ENCODE measurements at regions not wholly inside any gene's neighbourhood (a gene's known extent, or its start where the extent isn't known, plus 50 kb on each side); places are given as distances from the start of the nearest gene placed in this dataset.

- WGBS (ENCODE audit: insufficient coverage) = no CpG with 5 or more reads among the region's 1 CpG
- no peaks in the 10 kb centered on the region for H3K9me3 ChIP-seq (replicated peaks; ENCODE audit: control insufficient read depth, low read depth, low read length)
- no peak overlapping the region for H3K4me3 ChIP-seq (ENCODE audit: low read length)
- no peak for DNase-seq
- H3K27me3 ChIP-seq (ENCODE audit: control insufficient read depth, insufficient read depth, low read length) = no peaks in the 10 kb centered on the region
- H3K4me1 ChIP-seq (ENCODE audit: control insufficient read depth, insufficient read depth, low read length) = no peaks in the 10 kb centered on the region
- H3K27ac ChIP-seq (ENCODE audit: low read length) = no peak overlapping the region
- no peaks in the 10 kb centered on the region for H3K36me3 ChIP-seq (ENCODE audit: control insufficient read depth, insufficient read depth, low read length)
Measured at GRCh38 chr10:4717670-4718069, 108.3 kb upstream of the AKR1E2 start.

GRCh38 chr10:4710858-4711257 is 115.1 kb upstream of the AKR1E2 start:
- Histone ChIP-seq H3K4me3 (ENCODE audit: low read length) (no peak overlapping the region), H3K27ac (ENCODE audit: low read length) (no peak overlapping the region), H3K36me3 (ENCODE audit: control insufficient read depth, insufficient read depth, low read length) (no peaks in the 10 kb centered on the region), H3K9me3 (replicated peaks; ENCODE audit: control insufficient read depth, low read depth, low read length) (no peaks in the 10 kb centered on the region), H3K27me3 (ENCODE audit: control insufficient read depth, insufficient read depth, low read length) (no peaks in the 10 kb centered on the region), H3K4me1 (ENCODE audit: control insufficient read depth, insufficient read depth, low read length) (no peaks in the 10 kb centered on the region)
- DNase-seq = no peak
- WGBS (ENCODE audit: insufficient coverage) = no CpG with 5 or more reads among the region's 3 CpGs

GRCh38 chr10:4708123-4708759 is 117.8 kb upstream of the AKR1E2 start:
- no peaks in the 10 kb centered on the region for H3K27me3 ChIP-seq (ENCODE audit: control insufficient read depth, insufficient read depth, low read length)
- DNase-seq = no peak
- 36% methylated on average over 5 of the region's 6 CpGs for WGBS (ENCODE audit: insufficient coverage)
- no peak overlapping the region for H3K27ac ChIP-seq (ENCODE audit: low read length)
- no peaks in the 10 kb centered on the region for H3K36me3 ChIP-seq (ENCODE audit: control insufficient read depth, insufficient read depth, low read length)
- no peaks in the 10 kb centered on the region for H3K9me3 ChIP-seq (replicated peaks; ENCODE audit: control insufficient read depth, low read depth, low read length)
- peaks cover 2% of the 10 kb centered on the region for H3K4me1 ChIP-seq (ENCODE audit: control insufficient read depth, insufficient read depth, low read length)
- no peak overlapping the region for H3K4me3 ChIP-seq (ENCODE audit: low read length)

- H3K4me1 ChIP-seq (ENCODE audit: control insufficient read depth, insufficient read depth, low read length) = peaks cover 2% of the 10 kb centered on the region
- no CpG with 5 or more reads among the region's 2 CpGs for WGBS (ENCODE audit: insufficient coverage)
- no peaks in the 10 kb centered on the region for H3K9me3 ChIP-seq (replicated peaks; ENCODE audit: control insufficient read depth, low read depth, low read length)
- no peak overlapping the region for H3K4me3 ChIP-seq (ENCODE audit: low read length)
- no peaks in the 10 kb centered on the region for H3K36me3 ChIP-seq (ENCODE audit: control insufficient read depth, insufficient read depth, low read length)
- no peak overlapping the region for H3K27ac ChIP-seq (ENCODE audit: low read length)
- no peaks in the 10 kb centered on the region for H3K27me3 ChIP-seq (ENCODE audit: control insufficient read depth, insufficient read depth, low read length)
- no peak for DNase-seq
Measured at GRCh38 chr10:4707221-4707620, 118.8 kb upstream of the AKR1E2 start.

- Histone ChIP-seq H3K27ac (ENCODE audit: low read length) (peak overlapping the region; percentile 14), H3K36me3 (ENCODE audit: control insufficient read depth, insufficient read depth, low read length) (no peaks in the 10 kb centered on the region), H3K4me3 (ENCODE audit: low read length) (no peak overlapping the region), H3K4me1 (ENCODE audit: control insufficient read depth, insufficient read depth, low read length) (peaks cover 2% of the 10 kb centered on the region), H3K9me3 (replicated peaks; ENCODE audit: control insufficient read depth, low read depth, low read length) (no peaks in the 10 kb centered on the region), H3K27me3 (ENCODE audit: control insufficient read depth, insufficient read depth, low read length) (no peaks in the 10 kb centered on the region)
- DNase-seq = peak; percentile 95
- 0% methylated on average over 2 of the region's 2 CpGs for WGBS (ENCODE audit: insufficient coverage)
Measured at GRCh38 chr10:4704034-4704545, 121.9 kb upstream of the AKR1E2 start.

- Histone ChIP-seq H3K4me3 (ENCODE audit: low read length) (no peak overlapping the region), H3K36me3 (ENCODE audit: control insufficient read depth, insufficient read depth, low read length) (no peaks in the 10 kb centered on the region), H3K27ac (ENCODE audit: low read length) (no peak overlapping the region), H3K27me3 (ENCODE audit: control insufficient read depth, insufficient read depth, low read length) (no peaks in the 10 kb centered on the region), H3K4me1 (ENCODE audit: control insufficient read depth, insufficient read depth, low read length) (peaks cover 3% of the 10 kb centered on the region), H3K9me3 (replicated peaks; ENCODE audit: control insufficient read depth, low read depth, low read length) (no peaks in the 10 kb centered on the region)
- WGBS (ENCODE audit: insufficient coverage) = 88% methylated on average over 1 of the region's 4 CpGs
- no peak for DNase-seq
Measured at GRCh38 chr10:4701016-4701415, 125.0 kb upstream of the AKR1E2 start.

- no peaks in the 10 kb centered on the region for H3K27me3 ChIP-seq (ENCODE audit: control insufficient read depth, insufficient read depth, low read length)
- no peak overlapping the region for H3K4me3 ChIP-seq (ENCODE audit: low read length)
- no peaks in the 10 kb centered on the region for H3K9me3 ChIP-seq (replicated peaks; ENCODE audit: control insufficient read depth, low read depth, low read length)
- H3K4me1 ChIP-seq (ENCODE audit: control insufficient read depth, insufficient read depth, low read length) = peaks cover 7% of the 10 kb centered on the region
- WGBS (ENCODE audit: insufficient coverage) = 100% methylated on average over 1 of the region's 3 CpGs
- DNase-seq = no peak
- no peak overlapping the region for H3K27ac ChIP-seq (ENCODE audit: low read length)
- H3K36me3 ChIP-seq (ENCODE audit: control insufficient read depth, insufficient read depth, low read length) = no peaks in the 10 kb centered on the region
Measured at GRCh38 chr10:4699950-4700730, 125.9 kb upstream of the AKR1E2 start.

- no peaks in the 10 kb centered on the region for H3K36me3 ChIP-seq (ENCODE audit: control insufficient read depth, insufficient read depth, low read length)
- peaks cover 8% of the 10 kb centered on the region for H3K4me1 ChIP-seq (ENCODE audit: control insufficient read depth, insufficient read depth, low read length)
- peak; percentile 90 for DNase-seq
Measured at GRCh38 chr10:4698075-4698474, 127.9 kb upstream of the AKR1E2 start.

GRCh38 chr10:4696186-4696585 is 129.8 kb upstream of the AKR1E2 start:
- Histone ChIP-seq H3K27ac (ENCODE audit: low read length) (no peak overlapping the region), H3K36me3 (ENCODE audit: control insufficient read depth, insufficient read depth, low read length) (no peaks in the 10 kb centered on the region), H3K4me3 (ENCODE audit: low read length) (no peak overlapping the region), H3K9me3 (replicated peaks; ENCODE audit: control insufficient read depth, low read depth, low read length) (no peaks in the 10 kb centered on the region), H3K4me1 (ENCODE audit: control insufficient read depth, insufficient read depth, low read length) (peaks cover 10% of the 10 kb centered on the region), H3K27me3 (ENCODE audit: control insufficient read depth, insufficient read depth, low read length) (no peaks in the 10 kb centered on the region)
- WGBS (ENCODE audit: insufficient coverage) = no CpG with 5 or more reads among the region's 3 CpGs
- peak; percentile 61 for DNase-seq

More at GRCh38 chr10:4698075-4698474, 127.9 kb upstream of the AKR1E2 start:
- H3K27ac ChIP-seq (ENCODE audit: low read length) = no peak overlapping the region
- H3K27me3 ChIP-seq (ENCODE audit: control insufficient read depth, insufficient read depth, low read length) = no peaks in the 10 kb centered on the region
- H3K9me3 ChIP-seq (replicated peaks; ENCODE audit: control insufficient read depth, low read depth, low read length) = no peaks in the 10 kb centered on the region
- WGBS (ENCODE audit: insufficient coverage) = 17% methylated on average over 1 of the region's 1 CpG
- H3K4me3 ChIP-seq (ENCODE audit: low read length) = no peak overlapping the region

GRCh38 chr10:4693967-4694366 is 132.0 kb upstream of the AKR1E2 start:
- no peak for DNase-seq
- Histone ChIP-seq H3K27me3 (ENCODE audit: control insufficient read depth, insufficient read depth, low read length) (no peaks in the 10 kb centered on the region), H3K4me1 (ENCODE audit: control insufficient read depth, insufficient read depth, low read length) (peaks cover 10% of the 10 kb centered on the region), H3K4me3 (ENCODE audit: low read length) (no peak overlapping the region), H3K27ac (ENCODE audit: low read length) (no peak overlapping the region), H3K36me3 (ENCODE audit: control insufficient read depth, insufficient read depth, low read length) (no peaks in the 10 kb centered on the region), H3K9me3 (replicated peaks; ENCODE audit: control insufficient read depth, low read depth, low read length) (no peaks in the 10 kb centered on the region)
- no CpG with 5 or more reads among the region's 4 CpGs for WGBS (ENCODE audit: insufficient coverage)
